WTC11 (cell line): ENCODE measurements at regions not wholly inside any gene's neighbourhood (a gene's known extent, or its start where the extent isn't known, plus 50 kb on each side); places are given as distances from the start of the nearest gene placed in this dataset.

ENCODE experiments used
- ATAC-seq: fragments of 200-7000 bp; cut with Tn5 transposase; 2 replicates; pipeline ENCODE4 v1.10.0; 2021; ENCODE audit warnings: mild to moderate bottlenecking, moderate library complexity
- CTCF ChIA-PET: fragments of 300-600 bp; sonication (Branson Sonifier 250); formaldehyde crosslinking; loops from one replicate; lab custom pipeline; 2021; ENCODE audit warnings: antibody characterized with exemption; lab: Charles Lee
- POLR2A ChIA-PET: fragments of 350-600 bp; sonication (Branson Sonifier 250); formaldehyde crosslinking; loops from one replicate; lab custom pipeline; 2021; ENCODE audit warnings: antibody characterized with exemption; lab: Charles Lee
- DNase-seq: peaks from one replicate; pipeline ENCODE4 v3.0.0; 2021; ENCODE audit warnings: low spot score
- H3K27ac Mint-ChIP-seq: 2 replicates; pipeline ENCODE4 v1.8.0; 2021; ENCODE audit warnings: mixed read lengths
- H3K27me3 Mint-ChIP-seq: 2 replicates; pipeline ENCODE4 v1.8.0; 2021; ENCODE audit warnings: low read depth, mild to moderate bottlenecking, moderate library complexity, mixed read lengths
- H3K36me3 Mint-ChIP-seq: 2 replicates; pipeline ENCODE4 v1.8.0; 2021; ENCODE audit warnings: mixed read lengths
- H3K4me1 Mint-ChIP-seq: 2 replicates; pipeline ENCODE4 v1.8.0; 2022; ENCODE audit warnings: mixed read lengths
- H3K4me3 Mint-ChIP-seq: 2 replicates; pipeline ENCODE4 v1.8.0; 2021; ENCODE audit warnings: mild to moderate bottlenecking, moderate library complexity, mixed read lengths
- H3K9me3 Mint-ChIP-seq: 2 replicates; pipeline ENCODE4 v1.8.0; 2021; ENCODE audit warnings: mixed read lengths
- ATF1 ChIP-seq: sonication (generic); formaldehyde crosslinking; IDR thresholded peaks from 2 replicates; pipeline ENCODE4 v1.8.1; 2023; ENCODE audit warnings: mild to moderate bottlenecking, moderate library complexity, missing genetic modification reagents
- CBFB ChIP-seq: sonication (generic); formaldehyde crosslinking; IDR thresholded peaks from 2 replicates; pipeline ENCODE4 v1.8.1; 2022; ENCODE audit warnings: mild to moderate bottlenecking, low read depth, missing genetic modification reagents
- CDX4 ChIP-seq: fragments of 250-450 bp; sonication (Bioruptor Pico); IDR thresholded peaks from 2 replicates; pipeline ENCODE4 v1.9.0; 2021; ENCODE audit warnings: moderate library complexity, mild to moderate bottlenecking, inconsistent platforms, borderline replicate concordance
- CTCF ChIP-seq: fragments of 200-600 bp; IDR thresholded peaks from 2 replicates; pipeline ENCODE4 v1.8.0; 2022; ENCODE audit warnings: antibody characterized with exemption
- ERG ChIP-seq: fragments of 250-450 bp; sonication (Bioruptor Pico); IDR thresholded peaks from 2 replicates; pipeline ENCODE4 v1.8.0; 2021; ENCODE audit warnings: mild to moderate bottlenecking
- ETV6 ChIP-seq: sonication (generic); formaldehyde crosslinking; IDR thresholded peaks from 2 replicates; pipeline ENCODE4 v1.8.1; 2022; ENCODE audit warnings: mild to moderate bottlenecking, missing genetic modification reagents
- FOXK1 ChIP-seq: sonication (generic); formaldehyde crosslinking; IDR thresholded peaks from 2 replicates; pipeline ENCODE4 v1.8.0; 2022; ENCODE audit warnings: mild to moderate bottlenecking, moderate library complexity, missing genetic modification reagents
- GABPB1 ChIP-seq: sonication (generic); formaldehyde crosslinking; IDR thresholded peaks from 2 replicates; pipeline ENCODE4 v1.8.1; 2023; ENCODE audit warnings: mild to moderate bottlenecking, missing genetic modification reagents
- JUN ChIP-seq: sonication (generic); formaldehyde crosslinking; IDR thresholded peaks from 2 replicates; pipeline ENCODE4 v1.8.0; 2023; ENCODE audit warnings: mild to moderate bottlenecking, missing genetic modification reagents
- MXD4 ChIP-seq: fragments of 250-450 bp; sonication (Bioruptor Pico); IDR thresholded peaks from 2 replicates; pipeline ENCODE4 v1.8.0; 2021; ENCODE audit warnings: mild to moderate bottlenecking, moderate library complexity, borderline replicate concordance
- NR1H2 ChIP-seq: sonication (generic); formaldehyde crosslinking; IDR thresholded peaks from 2 replicates; pipeline ENCODE4 v1.9.0; 2021; ENCODE audit warnings: mild to moderate bottlenecking, moderate library complexity, missing genetic modification reagents
- PRRX2 ChIP-seq: fragments of 250-450 bp; sonication (Bioruptor Pico); IDR thresholded peaks from 2 replicates; pipeline ENCODE4 v1.8.0; 2021; ENCODE audit warnings: mild to moderate bottlenecking
- RELA ChIP-seq: sonication (generic); formaldehyde crosslinking; IDR thresholded peaks from 2 replicates; pipeline ENCODE4 v1.8.1; 2022; ENCODE audit warnings: missing genetic modification reagents, mild to moderate bottlenecking, borderline replicate concordance
- SOX15 ChIP-seq: fragments of 250-450 bp; sonication (Bioruptor Pico); IDR thresholded peaks from 2 replicates; pipeline ENCODE4 v1.9.0; 2021; ENCODE audit warnings: mild to moderate bottlenecking
- TCF7 ChIP-seq: sonication (generic); formaldehyde crosslinking; IDR thresholded peaks from 2 replicates; pipeline ENCODE4 v1.8.0; 2022; ENCODE audit warnings: mild to moderate bottlenecking, low read depth, missing genetic modification reagents, moderate library complexity
- TP53 ChIP-seq: sonication (generic); formaldehyde crosslinking; IDR thresholded peaks from 2 replicates; pipeline ENCODE4 v1.8.1; 2023; ENCODE audit warnings: mild to moderate bottlenecking, missing genetic modification reagents
- ZNF121 ChIP-seq: sonication (generic); formaldehyde crosslinking; IDR thresholded peaks from 2 replicates; pipeline ENCODE4 v1.8.0; 2023; ENCODE audit warnings: missing genetic modification reagents
- ZNF232 ChIP-seq: sonication (generic); formaldehyde crosslinking; IDR thresholded peaks from 2 replicates; pipeline ENCODE4 v1.8.0; 2022; ENCODE audit warnings: mild to moderate bottlenecking, missing genetic modification reagents
- ZNF317 ChIP-seq: sonication (generic); formaldehyde crosslinking; IDR thresholded peaks from 2 replicates; pipeline ENCODE4 v1.8.1; 2023; ENCODE audit warnings: low read depth, mild to moderate bottlenecking, moderate library complexity, missing genetic modification reagents, borderline replicate concordance
- ZNF416 ChIP-seq: fragments of 250-450 bp; sonication (Bioruptor Pico); IDR thresholded peaks from 2 replicates; pipeline ENCODE4 v1.9.0; 2021; ENCODE audit warnings: mild to moderate bottlenecking, inconsistent platforms
- ZNF425 ChIP-seq: fragments of 250-450 bp; sonication (Bioruptor Pico); conservative IDR thresholded peaks from 2 replicates; pipeline ENCODE4 v1.9.0; 2021; ENCODE audit warnings: mild to moderate bottlenecking
- ZNF532 ChIP-seq: fragments of 250-450 bp; sonication (Bioruptor Pico); IDR thresholded peaks from 2 replicates; pipeline ENCODE4 v1.9.0; 2021; ENCODE audit warnings: mild to moderate bottlenecking, borderline replicate concordance

GRCh38 chr6:156487877-156488276, 289.3 kb upstream of the ARID1B start:
- POLR2A ChIA-PET: no interaction called here
- H3K36me3 Mint-ChIP-seq: peaks cover 18% of the 10 kb centered on the region
- CTCF ChIA-PET: no interaction called here

GRCh38 chr6:156485150-156485549, 292.0 kb upstream of the ARID1B start:
- Mint-ChIP-seq H3K36me3 (peaks cover 16% of the 10 kb centered on the region), H3K27me3 (no peaks in the 10 kb centered on the region), H3K4me1 (no peaks in the 10 kb centered on the region), H3K4me3 (no peak overlapping the region), H3K27ac (no peak overlapping the region), H3K9me3 (peaks cover 39% of the 10 kb centered on the region)
- no peak for ATAC-seq
- POLR2A ChIA-PET: no interaction called here
- CTCF ChIA-PET: no interaction called here
- DNase-seq: no peak
- TF ChIP-seq ZNF425 (no peak), CTCF (no peak), CDX4 (no peak), TCF7 (CRISPR knock-in tag) (no peak), RELA (CRISPR knock-in tag) (no peak), ETV6 (no peak), ZNF232 (no peak)

More at GRCh38 chr6:156487877-156488276, 289.3 kb upstream of the ARID1B start:
- ATAC-seq (no peak), DNase-seq (no peak)
- Mint-ChIP-seq H3K9me3 (peaks cover 50% of the 10 kb centered on the region), H3K4me3 (no peak overlapping the region), H3K27ac (no peak overlapping the region), H3K27me3 (no peaks in the 10 kb centered on the region), H3K4me1 (no peaks in the 10 kb centered on the region)
- TF ChIP-seq PRRX2 (CRISPR knock-in tag) (no peak), ATF1 (CRISPR knock-in tag) (no peak), CBFB (CRISPR knock-in tag) (no peak), FOXK1 (no peak), MXD4 (no peak), ERG (CRISPR knock-in tag) (no peak), ZNF416 (no peak), GABPB1 (CRISPR knock-in tag) (no peak), CTCF (no peak), ZNF317 (no peak), ZNF121 (CRISPR knock-in tag) (no peak), NR1H2 (CRISPR knock-in tag) (no peak), SOX15 (no peak), ZNF532 (no peak), ETV6 (no peak), JUN (CRISPR knock-in tag) (no peak), TP53 (CRISPR knock-in tag) (no peak)
